KBM-7 (cell line): ENCODE measurements at regions not wholly inside any gene's neighbourhood (a gene's known extent, or its start where the extent isn't known, plus 50 kb on each side); places are given as distances from the start of the nearest gene placed in this dataset.

Source experiments
- DNase-seq: peaks from one replicate; pipeline ENCODE4 v3.0.0-alpha.2; 2015
- in situ Hi-C: fragments of 300-500 bp; cut with MboI; formaldehyde crosslinking; loops from 2 replicates; pipeline ENCODE4 v1.14.3; 2020; ENCODE audit warnings: low sequenced_read_pairs, low pct_unique_long_range_greater_than_20kb, mixed read lengths

DNA sequence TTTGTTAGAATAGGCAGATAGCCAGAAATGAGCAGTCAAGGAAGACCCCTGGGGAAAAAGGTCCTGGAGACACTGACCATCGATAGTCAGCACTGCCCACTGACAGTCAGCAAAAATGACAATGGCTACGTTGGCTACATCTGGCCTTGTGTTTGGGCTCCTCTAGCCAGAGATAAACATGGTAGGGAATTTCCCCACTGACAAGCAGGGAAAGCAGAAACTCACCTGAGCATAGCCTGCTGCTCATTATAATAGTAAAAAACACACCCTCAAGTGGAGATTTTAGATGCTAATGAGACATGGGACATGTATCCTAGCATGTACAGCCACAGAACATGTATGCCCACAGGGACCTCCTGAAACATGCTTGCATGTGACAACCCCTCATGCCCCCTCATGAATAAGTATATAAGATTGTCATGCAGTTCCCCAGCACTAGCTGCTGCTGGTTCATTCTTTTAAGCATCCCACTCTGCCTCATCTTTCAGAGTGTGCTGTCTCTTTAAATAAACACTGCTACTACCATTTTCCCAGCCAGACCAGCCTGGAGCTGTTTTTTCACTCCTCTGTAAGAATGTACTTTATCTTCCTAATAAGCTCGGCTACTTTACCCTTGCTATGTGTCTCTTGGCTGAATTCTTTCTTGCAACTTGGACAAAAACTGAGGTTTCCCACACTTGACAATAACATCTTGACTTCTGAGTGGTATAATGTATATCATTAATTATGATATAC lies 550.1 kb upstream of the CDH8 start:
- in situ Hi-C loops: no loop called here
- DNase-seq: no peak

GRCh38 chr16:62585041-62585545 lies 548.9 kb upstream of the CDH8 start:
- in situ Hi-C loops: no loop called here
- no peak for DNase-seq

DNA sequence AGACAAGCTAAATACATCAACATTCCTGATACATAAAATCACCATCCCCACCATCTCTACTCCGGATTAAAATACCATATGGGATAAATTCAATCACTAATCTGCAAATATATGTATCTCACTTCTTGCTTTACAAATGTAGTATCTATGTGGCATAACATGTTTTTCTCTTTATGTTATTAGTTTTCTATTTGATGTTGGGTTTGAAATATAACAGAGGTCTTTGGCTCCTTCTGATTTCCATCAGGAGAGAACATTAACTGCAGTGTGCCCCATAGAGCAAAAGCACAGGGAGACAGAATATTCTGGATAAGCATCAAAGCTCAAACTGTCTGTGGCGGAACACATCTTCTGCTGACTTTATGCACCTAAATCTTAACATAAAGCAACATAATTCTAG lies 547.2 kb upstream of the CDH8 start:
- in situ Hi-C loops: no loop called here
- no peak for DNase-seq

- in situ Hi-C loops: no loop called here
- no peak for DNase-seq
These were observed 537.2 kb upstream of the CDH8 start for GRCh38 chr16:62573466-62573865.

- in situ Hi-C loops: no loop called here
- no peak for DNase-seq
These were observed 532.7 kb upstream of the CDH8 start for GRCh38 chr16:62568926-62569325.

GRCh38 chr16:62565706-62566105 lies 529.5 kb upstream of the CDH8 start:
- DNase-seq: no peak
- in situ Hi-C loops: no loop called here

DNA sequence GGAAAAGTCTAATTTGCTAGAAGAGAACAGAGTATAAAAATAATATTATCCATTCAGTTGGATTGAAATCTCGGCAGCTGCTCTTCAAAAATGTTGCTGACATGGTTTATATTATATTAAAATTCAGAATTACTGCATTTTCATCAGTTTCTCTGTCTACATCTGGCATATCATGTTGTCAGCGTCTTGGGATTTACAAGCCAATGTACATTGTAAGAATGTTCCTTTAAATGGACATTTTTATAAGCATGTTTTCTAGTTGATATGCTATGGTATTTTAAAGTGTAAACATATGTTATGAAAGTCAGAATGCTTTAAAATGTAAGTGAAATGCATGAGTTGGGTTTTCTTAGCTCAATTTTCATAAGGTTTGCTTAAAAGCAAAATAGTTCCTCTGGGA lies 528.1 kb upstream of the CDH8 start:
- no peak for DNase-seq
- in situ Hi-C loops: no loop called here

DNA sequence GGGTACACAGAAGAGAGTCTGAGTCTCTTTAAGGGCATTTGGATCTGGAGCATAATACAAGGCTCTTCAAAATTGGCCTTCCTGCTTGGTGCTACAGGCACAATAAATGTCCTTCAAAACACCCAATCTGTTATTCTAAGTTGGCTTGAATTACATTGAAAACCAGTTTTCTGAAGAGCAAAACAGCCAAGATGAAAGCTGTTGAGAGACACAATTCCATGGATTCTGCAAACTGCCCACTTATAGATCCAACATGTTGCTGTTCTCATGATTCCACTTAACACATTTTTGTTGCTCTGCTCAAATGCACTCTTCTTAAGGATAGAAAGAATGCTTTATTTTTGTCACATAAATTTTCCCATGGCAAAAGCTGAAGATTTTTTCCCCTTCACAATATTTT lies 525.9 kb upstream of the CDH8 start:
- DNase-seq: no peak
- in situ Hi-C loops: no loop called here

- in situ Hi-C loops: no loop called here
- no peak for DNase-seq
These were observed 513.6 kb upstream of the CDH8 start for GRCh38 chr16:62549875-62550274.

GRCh38 chr16:62548095-62548494 lies 511.9 kb upstream of the CDH8 start:
- in situ Hi-C loops: no loop called here
- no peak for DNase-seq

DNA sequence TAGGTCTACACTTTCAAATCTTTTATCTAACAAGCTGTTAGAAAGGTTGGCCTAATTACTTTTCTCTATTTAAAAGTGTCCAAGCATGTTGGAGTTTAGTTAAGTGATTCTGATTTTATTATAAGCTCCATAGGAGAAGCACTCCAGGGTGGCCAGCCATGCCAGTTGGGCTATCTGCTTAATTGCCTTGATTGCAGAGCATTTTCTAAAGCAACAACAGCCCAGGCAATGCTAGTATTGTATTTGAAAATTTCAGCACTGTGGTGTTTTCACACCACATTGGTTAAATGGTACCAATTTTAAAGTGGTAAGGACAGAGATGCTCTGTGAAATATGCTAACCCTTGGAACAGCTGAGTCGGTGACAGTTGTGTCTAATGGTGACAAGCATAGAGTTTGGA lies 510.5 kb upstream of the CDH8 start:
- in situ Hi-C loops: no loop called here
- DNase-seq: no peak

- DNase-seq: no peak
- in situ Hi-C loops: no loop called here
These were observed 508.8 kb upstream of the CDH8 start for GRCh38 chr16:62545039-62545438.

GRCh38 chr16:62543516-62543915 lies 507.3 kb upstream of the CDH8 start:
- in situ Hi-C loops: no loop called here
- DNase-seq: no peak

- in situ Hi-C loops: no loop called here
These were observed 503.4 kb upstream of the CDH8 start for GRCh38 chr16:62539657-62540056.

GRCh38 chr16:62530426-62530825 lies 494.2 kb upstream of the CDH8 start:
- DNase-seq: no peak
- in situ Hi-C loops: no loop called here

More at GRCh38 chr16:62539657-62540056, 503.4 kb upstream of the CDH8 start:
- no peak for DNase-seq

- no peak for DNase-seq
- in situ Hi-C loops: no loop called here
These were observed 479.8 kb upstream of the CDH8 start for GRCh38 chr16:62516001-62516400.

DNA sequence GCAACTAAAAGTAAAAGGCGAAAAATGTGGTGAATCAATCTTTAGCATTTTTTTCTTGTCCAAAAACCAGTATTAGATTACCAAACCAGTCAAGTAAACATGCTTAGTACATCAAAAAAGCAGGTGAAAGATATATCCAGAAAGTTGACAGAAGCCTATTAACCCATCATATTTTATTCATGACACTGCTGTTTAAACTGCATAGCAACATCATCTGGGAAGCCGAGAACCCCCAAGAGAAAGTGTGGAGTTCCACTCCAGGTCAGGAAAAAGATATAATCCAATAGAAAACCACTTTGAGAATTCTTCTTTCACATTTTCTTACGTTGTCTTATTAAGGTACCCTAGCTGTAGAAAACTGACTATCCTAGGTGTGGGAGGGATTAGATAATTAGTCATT lies 466.8 kb upstream of the CDH8 start:
- DNase-seq: no peak
- in situ Hi-C loops: no loop called here

DNA sequence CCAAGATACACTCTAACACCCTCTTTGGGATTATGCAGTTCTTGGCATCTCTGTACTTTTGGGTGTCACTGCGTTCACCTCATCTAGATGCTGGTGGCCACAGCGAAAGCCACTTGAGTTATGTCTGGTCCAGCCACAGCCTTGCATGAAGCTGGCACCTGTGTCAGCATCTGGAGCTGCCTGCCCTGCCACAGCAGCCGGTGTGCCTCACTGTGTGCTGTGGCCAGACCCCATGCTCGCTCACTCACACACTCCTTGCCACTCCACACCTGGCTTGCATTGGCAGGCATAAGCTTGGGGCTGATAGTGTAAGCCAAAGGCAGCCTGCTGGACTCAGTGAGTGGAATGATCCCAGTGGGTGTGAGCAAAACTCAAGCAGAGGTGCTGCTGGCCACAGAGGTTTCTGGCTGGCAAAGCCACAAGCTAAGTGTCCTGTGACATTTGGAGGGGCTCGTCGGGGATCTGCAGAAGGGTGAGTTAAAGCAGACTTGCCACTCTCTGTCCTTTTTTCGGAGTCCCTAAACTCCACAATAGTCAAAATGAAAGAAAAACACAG lies 442.7 kb upstream of the CDH8 start:
- in situ Hi-C loops: no loop called here
- DNase-seq: no peak

DNA sequence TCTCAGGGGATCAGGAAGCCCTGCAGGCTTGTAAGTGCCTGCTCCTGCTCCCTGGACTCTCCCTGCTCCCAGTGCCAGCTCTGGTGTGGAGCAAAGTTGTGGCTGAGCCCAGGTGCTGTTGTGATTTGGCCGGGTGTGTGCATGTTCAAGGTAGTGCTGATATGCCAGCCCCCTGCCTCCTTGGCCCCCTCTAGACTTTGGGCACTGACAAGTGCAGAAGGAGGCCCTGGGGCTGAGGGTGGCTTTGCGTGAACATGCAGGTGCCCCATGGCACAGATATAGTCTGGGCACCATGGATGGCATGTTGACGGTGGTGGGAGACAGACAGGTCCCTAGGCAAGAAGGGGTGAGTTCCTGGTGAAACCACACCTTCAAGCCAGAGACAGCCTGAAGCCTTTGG lies 441.6 kb upstream of the CDH8 start:
- DNase-seq: no peak
- in situ Hi-C loops: no loop called here

DNA sequence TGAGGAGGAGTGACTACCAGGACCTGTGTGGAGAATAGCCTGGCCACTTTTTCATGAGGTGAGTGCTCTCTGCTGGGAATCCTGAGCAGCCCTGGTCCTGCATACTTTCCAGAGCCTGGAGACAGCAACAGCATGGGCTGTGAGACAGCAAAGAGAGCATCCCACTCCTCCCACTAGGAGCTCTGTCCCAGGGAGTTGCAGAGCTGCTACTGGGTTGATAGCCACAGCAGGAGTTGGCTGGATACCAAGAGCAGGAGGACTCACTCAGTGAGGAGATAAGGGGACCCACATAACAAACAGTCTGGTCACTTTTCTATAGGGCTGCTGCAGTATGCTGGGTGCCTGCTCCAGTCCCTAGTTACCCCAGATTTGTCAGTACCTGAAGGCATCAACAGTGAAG lies 439.3 kb upstream of the CDH8 start:
- in situ Hi-C loops: no loop called here
- DNase-seq: no peak

DNA sequence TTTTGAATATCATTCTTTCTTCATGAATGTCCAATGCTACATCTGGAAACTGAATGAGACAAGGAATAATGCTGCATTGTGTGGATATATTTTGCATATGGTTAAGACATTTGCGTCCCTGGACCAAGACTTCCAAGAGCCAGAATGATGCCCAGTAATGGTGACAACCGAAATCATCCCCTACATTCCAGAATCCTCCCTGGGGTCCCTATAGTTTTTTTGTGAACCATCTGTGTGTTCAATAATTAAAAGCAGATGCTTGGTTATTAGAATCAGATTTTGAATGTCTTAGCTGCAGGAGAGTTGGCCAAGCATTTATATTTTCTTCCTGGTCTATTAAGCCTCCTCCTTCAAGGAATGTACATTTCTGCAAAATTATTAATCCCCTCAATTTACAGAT lies 426.7 kb upstream of the CDH8 start:
- DNase-seq: no peak
- in situ Hi-C loops: no loop called here
